VCaP (cell line): ENCODE measurements at regions not wholly inside any gene's neighbourhood (a gene's known extent, or its start where the extent isn't known, plus 50 kb on each side); places are given as distances from the start of the nearest gene placed in this dataset.

Experiments used
- H3K27ac ChIP-seq: fragments of 450-650 bp; 2 replicates; pipeline ENCODE4 v1.5.1; 2017
- CTCF ChIP-seq: fragments of 450-650 bp; conservative IDR thresholded peaks from 2 replicates; pipeline ENCODE4 v1.5.1; 2017; ENCODE audit warnings: mild to moderate bottlenecking, moderate library complexity

- no peak for TF ChIP-seq CTCF
Observed at GRCh38 chr6:139468178-139468819, 93.9 kb upstream of the CITED2 start.

GRCh38 chr6:139457476-139457875 lies 83.0 kb upstream of the CITED2 start:
- no peak overlapping the region for H3K27ac ChIP-seq
- TF ChIP-seq CTCF = no peak

More at GRCh38 chr6:139468178-139468819, 93.9 kb upstream of the CITED2 start:
- H3K27ac ChIP-seq = no peak overlapping the region

- no peak for TF ChIP-seq CTCF
- no peak overlapping the region for H3K27ac ChIP-seq
Observed at GRCh38 chr6:139452148-139452876, 77.9 kb upstream of the CITED2 start.

- TF ChIP-seq CTCF = no peak
- H3K27ac ChIP-seq = no peak overlapping the region
Observed at GRCh38 chr6:139449611-139450000, 75.2 kb upstream of the CITED2 start.

- no peak overlapping the region for H3K27ac ChIP-seq
- no peak for TF ChIP-seq CTCF
Observed at GRCh38 chr6:139448998-139449610, 74.7 kb upstream of the CITED2 start.

GRCh38 chr6:139448051-139448649 lies 73.7 kb upstream of the CITED2 start:
- no peak for TF ChIP-seq CTCF
- no peak overlapping the region for H3K27ac ChIP-seq

- no peak overlapping the region for H3K27ac ChIP-seq
- no peak for TF ChIP-seq CTCF
Observed at GRCh38 chr6:139447656-139447975, 73.2 kb upstream of the CITED2 start.
